NCI-H345 (cell line): ENCODE measurements at regions not wholly inside any gene's neighbourhood (a gene's known extent, or its start where the extent isn't known, plus 50 kb on each side); places are given as distances from the start of the nearest gene placed in this dataset.

Experiments
- DNase-seq: peaks from one replicate; lab custom pipeline; 2025; lab: John Stamatoyannopoulos, UW

DNA sequence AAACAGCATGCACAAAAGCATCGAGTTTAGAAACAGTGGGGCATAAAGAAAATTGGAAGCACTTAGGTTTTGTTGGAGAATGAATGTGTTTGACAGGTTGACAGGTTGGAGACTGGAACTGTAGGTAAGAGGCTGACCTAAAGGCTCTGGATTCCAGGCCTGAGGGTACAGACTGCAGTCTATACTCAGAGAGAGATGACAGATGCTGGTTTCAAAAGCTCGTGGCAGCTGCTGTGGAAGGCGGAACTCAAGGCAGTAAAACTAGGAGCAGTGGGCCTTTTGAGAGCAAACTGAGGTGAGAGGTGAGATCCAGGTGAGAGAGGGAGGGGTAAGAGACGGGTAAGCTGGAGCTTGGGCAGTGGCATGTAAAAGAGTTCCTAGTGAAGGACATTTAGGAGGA is 415.2 kb downstream of the TRIML1 start:
- no peak for DNase-seq

DNA sequence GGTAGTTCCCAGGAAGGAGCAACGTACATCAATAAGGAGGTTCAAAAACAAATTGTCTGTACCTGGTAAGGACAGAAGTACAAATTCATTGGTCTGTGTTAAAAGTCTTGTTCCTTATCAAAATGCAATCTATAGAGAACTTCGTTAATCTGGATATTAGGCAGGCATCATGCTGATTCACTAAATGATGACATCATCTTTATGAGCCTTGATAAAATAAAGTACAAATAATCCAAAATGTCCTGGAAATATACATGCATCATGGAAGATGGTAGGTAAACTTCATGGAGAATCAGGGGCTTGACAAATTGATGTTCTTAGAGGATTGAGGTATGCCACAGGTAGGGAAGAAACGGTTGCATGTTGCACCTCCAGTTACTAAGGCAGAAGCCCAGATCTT is 433.9 kb downstream of the TRIML1 start:
- no peak for DNase-seq

GRCh38 chr4:188578657-188579056 is 439.4 kb downstream of the TRIML1 start:
- no peak for DNase-seq

GRCh38 chr4:188596021-188596420 is 456.8 kb downstream of the TRIML1 start:
- no peak for DNase-seq

- DNase-seq, result no peak
Measured at GRCh38 chr4:188603646-188604045, 464.4 kb downstream of the TRIML1 start.

DNA sequence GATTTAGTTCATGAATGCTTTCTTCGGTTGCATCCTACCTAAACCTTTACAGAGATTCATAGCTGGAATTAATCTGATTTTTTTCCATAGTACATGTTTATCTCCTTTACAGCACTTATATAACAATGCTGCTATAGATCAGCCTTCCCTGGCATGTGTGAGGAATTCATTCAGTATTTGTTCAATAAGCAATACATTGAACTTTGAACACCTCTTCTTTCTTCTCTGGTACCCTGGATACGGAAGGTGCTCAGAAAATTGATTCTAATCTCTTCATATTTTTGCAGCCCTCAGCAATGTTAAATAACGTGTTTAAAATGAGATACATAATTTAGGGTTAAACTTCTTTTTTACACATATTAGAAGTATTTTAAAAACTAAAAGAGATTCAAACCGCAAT is 467.4 kb downstream of the TRIML1 start:
- no peak for DNase-seq

DNA sequence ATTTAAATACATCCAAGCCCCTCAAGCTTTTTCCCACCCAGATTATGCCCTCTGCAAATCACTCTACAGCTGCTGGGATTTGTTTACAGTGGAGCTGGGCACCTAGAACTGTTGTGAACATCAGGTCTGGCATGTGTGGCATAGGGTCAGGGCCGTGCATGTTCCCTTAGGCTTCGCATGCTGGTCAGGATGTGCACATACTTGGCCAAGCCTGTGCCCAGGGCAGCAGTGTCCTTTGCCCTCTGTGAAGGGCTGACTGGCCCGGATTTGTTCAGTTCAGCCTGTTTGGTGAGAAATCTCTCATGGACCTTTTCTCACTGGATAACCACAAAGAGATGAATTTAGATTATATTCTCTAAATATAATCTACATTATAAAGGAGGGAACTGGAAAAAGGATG is 471.9 kb downstream of the TRIML1 start:
- DNase-seq, result no peak

DNA sequence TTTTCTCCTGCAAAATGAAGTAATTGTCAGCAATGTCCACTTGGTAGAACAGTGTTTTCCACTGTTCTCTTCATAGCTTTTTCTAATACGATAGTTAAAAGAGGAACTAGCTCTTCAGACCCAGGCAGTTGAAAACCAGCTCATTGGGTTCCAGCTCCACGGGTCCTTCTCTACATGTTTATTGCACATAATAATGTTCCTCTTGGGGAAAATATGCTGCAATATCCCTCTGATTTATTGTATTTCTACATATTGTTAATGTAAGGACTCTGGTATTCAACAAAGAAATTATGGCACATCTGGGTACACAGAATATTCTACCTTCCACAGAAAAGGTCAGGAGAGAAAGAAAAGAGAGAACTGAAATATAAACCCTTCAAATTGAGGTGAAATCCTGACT is 473.4 kb downstream of the TRIML1 start:
- DNase-seq, result no peak

- DNase-seq, result no peak
Measured at GRCh38 chr4:188613976-188614375, 474.7 kb downstream of the TRIML1 start.

DNA sequence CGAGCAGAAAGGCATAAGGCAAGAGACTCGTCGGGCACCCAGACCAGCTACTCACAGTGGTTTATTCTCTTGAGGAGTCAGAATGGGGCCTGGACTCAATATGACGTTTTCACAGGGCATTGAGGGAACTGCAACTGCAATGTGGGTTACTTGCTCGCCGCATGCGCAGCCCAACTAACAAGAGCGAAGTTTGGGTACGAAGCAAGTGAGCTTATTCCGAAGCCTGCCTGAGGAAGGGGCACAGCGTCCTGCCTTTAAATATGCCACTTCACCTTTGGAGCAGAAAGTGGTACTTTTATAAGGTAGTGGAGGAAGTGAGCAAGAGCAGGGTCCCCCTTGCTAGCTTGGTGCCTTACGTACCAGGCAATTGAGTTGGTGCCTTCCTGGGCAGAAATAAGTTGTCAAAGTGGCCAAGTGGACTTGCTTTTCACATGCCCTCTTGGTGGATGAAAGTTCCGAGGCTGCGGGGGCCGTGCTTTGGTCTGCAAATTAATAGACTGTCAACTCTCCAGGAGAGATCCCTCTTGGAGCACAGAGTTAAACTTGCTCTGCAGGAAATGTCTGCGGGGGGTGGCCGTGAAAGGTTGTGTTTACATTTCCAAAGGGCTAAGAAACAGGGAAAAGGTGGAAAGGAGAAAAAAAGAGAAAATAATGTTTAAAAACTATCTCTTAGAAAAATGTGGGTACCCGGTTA is 480.4 kb downstream of the TRIML1 start:
- DNase-seq, result no peak

DNA sequence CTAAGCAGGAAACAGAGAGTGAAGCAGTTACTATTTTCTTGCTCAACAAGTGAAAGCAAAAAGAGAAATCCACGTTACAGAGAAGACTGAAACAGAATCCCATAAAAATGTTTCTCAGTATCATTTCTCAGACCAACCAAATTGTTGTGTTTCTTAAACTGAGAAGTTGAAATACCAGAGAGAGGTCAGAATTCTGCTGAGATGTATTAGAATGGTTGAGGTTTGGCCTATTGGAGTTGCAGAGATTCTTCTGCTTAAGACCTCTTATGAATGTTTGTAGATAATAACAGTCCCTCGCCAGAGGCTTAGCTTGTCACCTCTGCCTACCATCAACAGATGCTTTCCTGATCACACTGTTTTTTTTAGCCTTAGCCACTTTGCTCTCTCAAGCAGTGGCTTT is 481.4 kb downstream of the TRIML1 start:
- no peak for DNase-seq

DNA sequence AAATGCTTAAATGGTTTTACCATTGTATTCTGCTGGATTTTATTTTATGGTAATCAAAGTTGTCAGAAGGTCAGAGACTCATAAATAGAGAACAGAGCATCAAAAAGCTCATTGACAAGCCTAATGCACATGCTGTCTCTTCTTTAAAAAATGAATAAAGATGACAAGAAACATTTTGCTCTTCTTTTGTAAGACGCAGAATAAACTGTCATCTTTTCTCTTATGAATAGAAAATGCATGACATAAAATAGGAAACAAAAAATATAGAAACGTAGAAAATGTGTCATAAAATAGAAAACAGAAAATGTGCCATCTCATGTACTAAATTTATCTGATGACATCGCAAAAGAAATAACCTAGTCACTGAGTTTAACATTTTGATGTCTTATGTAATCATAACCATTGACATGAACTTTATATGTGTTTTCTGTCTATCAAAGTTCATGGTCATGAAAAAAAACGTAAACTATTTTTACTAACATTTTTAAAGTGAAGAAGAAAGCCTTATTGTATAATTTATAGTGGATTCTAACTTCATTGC is 484.1 kb downstream of the TRIML1 start:
- DNase-seq, result no peak

DNA sequence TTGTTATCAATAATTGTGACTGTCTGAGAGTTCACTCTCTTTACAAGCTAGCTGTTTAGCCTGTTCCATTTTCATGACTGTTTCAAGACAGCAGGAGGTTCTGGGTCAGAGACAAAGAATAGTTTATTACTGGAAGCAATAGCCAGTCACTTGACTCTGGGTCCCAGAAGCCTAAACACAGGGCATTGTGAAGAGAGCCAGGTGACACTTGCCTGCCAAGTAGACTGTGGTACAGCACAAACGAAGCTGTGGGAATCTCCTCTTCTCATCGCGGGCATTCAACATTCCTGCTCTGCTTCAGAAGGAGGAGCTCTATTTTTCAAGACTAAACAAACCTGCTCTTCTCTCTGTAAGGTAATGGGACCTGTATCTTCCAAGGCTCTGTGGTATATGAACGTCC is 485.1 kb downstream of the TRIML1 start:
- no peak for DNase-seq

DNA sequence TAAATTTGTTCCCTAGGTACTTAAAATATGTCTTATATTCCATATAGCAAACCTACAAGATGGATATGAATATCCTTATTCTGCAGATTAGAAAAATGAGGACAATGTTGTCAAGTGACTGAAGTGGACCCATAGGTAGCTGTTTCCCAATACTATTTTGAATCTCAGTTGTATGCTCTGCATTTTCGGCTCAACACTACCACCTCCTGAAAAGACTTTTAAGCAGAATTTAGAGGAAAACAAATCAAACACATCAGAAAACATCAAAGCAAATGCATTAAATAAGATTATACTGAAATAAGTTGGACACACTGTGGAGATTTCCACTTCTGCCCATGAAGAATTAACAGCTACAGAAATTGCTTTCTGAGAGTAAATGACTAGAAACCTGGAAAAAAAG is 488.7 kb downstream of the TRIML1 start:
- DNase-seq, result no peak

GRCh38 chr4:188639479-188640100 is 500.3 kb downstream of the TRIML1 start:
- no peak for DNase-seq

DNA sequence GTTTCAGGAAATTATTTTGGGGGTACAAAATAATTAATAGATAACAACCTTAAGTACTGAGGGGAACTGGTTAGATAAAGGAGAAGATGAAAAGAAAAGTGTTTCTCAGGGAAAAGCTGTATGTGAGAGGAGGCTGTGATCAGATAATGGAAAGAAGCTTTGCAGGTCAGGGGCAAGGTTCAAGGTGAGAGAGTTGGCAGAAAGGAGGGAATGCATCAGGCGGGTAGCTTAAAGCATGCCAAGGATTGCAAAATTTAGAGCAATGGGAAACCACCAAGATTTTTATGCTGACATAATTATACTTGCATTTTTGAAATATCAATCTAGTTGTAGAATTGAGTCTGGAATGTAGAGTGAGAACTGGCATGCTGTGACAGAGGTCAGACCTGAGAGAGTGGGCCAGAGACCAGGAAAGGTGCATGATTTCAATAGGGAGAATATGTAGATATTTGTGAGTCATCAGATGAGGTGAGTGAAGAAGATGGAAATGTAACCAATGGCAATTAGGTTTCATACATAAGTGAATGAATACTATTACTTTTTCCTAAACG is 508.7 kb downstream of the TRIML1 start:
- DNase-seq, result no peak

DNA sequence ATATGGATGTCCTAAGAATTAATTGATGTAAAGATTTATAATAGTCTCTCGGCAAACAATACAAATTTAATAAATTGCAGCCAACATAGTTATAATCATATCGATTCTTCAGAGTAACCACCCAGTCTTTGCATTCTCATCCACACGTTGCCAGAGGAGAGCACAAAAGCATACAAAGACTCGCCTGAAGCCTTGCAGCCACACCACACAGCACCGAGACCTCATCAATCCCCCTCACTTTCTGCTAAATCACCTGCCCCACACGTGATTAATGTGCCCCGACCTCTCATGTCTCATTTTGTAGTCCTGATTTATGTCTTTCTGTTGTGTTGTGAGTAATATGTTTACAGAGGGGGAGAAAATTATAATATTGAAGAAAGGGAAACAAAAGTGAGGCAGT is 510.4 kb downstream of the TRIML1 start:
- DNase-seq, result no peak

DNA sequence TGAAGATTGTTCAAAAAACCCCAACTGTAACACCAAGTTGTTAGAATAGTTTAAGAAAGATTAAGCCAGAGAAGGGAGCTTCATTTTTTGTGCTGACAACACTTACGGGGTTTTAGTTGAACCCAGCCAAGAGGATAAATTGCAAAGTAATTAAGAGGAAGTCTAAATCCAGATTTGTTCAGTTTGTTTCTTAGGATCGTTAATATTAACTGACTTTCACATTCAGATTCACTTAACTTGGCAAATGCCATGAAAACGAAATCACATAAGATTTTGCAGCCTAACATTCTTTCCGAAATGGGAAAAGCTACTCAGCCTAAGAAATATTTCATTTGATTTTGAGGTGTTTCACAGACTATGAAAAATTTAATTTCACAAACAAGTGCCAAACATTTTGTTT is 511.3 kb downstream of the TRIML1 start:
- DNase-seq, result no peak

DNA sequence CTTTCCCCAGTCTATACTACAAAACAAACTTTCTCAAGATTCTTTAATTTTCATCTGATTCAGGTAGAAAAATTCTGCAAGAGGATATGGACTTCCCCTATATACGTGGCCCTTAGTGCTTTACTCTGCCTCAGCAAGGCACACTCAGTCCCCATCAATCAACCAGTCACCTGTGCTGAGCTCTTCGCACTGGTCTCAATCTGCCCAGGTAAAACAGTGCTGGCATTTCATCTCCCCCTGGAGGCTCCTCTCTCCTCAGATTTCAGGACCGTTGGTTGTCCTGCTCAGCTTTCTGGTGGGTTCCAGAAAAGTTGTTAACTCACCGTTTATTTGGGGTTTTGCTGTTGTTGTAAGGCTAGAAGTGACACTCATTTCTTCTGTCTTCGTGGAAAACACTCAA is 518.1 kb downstream of the TRIML1 start:
- no peak for DNase-seq

DNA sequence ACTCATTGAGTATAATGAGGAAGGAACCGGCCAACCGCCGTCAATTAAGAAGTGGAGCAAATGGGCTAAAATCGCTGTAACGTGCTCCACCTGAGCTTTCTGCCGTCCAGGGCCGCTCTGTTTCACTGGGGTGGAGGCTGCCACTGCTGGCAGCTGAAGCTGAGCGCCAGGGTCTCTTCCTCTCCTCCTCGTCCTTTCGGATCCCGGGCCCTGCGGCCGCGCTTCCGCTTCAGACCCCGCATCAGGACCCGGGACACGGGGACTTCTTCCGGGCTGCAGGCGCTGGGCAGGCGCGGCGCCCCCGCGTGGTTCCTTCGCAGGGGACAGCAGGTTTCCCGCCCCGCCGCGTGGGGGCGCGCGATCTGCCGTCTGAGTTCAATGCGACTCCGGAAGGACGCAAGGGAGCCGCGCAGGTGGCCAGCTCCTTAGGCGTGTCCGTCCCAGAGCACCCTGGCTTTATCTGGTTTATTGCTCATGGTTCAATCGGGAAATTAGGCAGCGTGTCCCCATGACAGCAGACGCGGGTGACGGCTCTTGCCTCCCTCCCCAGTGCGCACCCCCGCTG is 519.8 kb downstream of the TRIML1 start:
- DNase-seq, result no peak

DNA sequence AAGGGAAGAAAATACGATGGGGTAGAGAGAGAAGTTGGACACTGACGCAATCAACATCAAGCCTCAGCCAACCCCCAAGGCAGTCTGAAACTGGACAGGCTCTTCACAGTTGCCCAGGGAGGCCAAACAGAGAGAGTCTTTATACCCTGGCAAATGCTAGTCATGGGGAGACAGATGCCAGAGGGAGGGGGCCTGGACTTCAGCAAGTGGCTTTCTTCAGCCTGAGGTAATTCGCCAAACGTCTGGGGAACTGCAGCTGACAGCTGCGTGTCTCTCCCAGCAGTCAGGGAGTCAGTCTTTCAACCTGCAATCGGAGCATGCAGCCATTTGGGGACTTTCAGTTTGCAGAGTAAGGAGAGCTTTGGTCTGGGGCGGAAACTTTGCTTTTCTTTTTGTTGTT is 521.6 kb downstream of the TRIML1 start:
- DNase-seq, result no peak

- DNase-seq, result no peak
Measured at GRCh38 chr4:188661502-188661901, 522.3 kb downstream of the TRIML1 start.

- DNase-seq, result no peak
Measured at GRCh38 chr4:188663369-188663768, 524.1 kb downstream of the TRIML1 start.
